Epithelial cell of proximal tubule (primary cell): ENCODE measurements at regions not wholly inside any gene's neighbourhood (a gene's known extent, or its start where the extent isn't known, plus 50 kb on each side); places are given as distances from the start of the nearest gene placed in this dataset.

Source experiments
- DNase-seq: peaks from one replicate; pipeline ENCODE4 v3.0.0-alpha.2; 2011; ENCODE audit warnings: low read depth
- H3K4me3 ChIP-seq: 2 replicates; pipeline ENCODE4 v1.5.1; 2011; ENCODE audit warnings: low read depth, mild to moderate bottlenecking, low read length
- CTCF ChIP-seq: conservative IDR thresholded peaks from 2 replicates; pipeline ENCODE4 v1.5.1; 2012; ENCODE audit warnings: low read depth, mild to moderate bottlenecking, low read length

DNA sequence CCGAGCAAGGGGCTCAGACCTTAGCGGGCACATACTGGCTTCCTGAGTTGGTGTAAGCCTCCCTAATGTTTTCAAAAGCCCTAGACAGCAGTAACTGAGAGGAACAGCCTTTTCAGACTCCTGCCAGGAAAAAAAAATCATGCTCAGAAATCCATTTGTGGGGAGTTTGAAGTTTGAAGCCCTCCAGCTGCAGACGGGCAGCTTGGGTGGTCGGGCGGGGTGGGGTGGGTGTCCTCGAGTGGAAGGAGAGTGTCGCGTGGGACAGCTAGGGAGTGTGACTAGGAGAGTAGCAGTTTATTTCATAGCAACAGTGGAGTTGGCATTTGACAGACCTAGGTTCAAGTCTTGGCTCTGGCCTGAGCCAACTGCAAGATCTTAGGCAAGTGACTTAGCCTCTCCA, 90.7 kb upstream of the PITX1 start:
- H3K4me3 ChIP-seq = no peak overlapping the region
- DNase-seq = no peak
- no peak for TF ChIP-seq CTCF

DNA sequence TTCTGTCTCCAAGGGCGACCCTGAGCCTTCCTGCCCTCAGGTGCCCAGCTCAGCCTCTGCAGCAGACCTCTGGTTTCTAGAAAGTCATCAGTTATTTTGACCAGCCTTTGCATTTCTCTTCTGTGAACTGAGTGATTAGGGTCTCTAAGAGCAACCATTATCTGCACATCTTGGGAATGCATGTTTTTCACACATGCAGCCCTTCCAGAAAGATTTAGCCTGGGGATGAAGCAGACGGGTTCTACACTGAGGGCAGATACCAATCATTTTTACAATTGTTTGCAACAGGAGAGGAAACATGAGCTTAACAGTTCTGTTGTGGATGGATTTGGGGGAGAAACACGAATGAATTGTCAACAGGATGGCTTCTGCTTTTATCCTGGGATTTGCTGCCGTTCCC, 90.1 kb upstream of the PITX1 start:
- no peak for TF ChIP-seq CTCF
- DNase-seq = no peak
- no peak overlapping the region for H3K4me3 ChIP-seq

DNA sequence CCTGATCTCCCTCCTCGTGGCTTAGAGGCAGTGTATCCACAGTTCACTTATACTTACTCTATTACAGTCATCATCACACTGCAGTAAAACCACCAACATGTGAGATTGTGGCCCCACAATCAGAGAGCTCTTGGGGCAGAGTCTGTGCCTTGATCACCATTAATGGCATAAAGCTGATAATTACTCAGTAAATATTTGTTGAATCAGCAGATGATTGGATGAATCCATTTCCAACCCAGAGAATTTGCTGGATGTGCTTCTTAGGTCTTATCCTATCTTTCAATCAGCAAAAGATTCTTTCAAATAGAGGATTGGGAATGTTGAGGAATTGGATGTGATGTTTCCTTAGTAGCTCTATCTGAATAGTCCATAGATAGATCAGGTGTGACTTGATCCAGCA, 88.8 kb upstream of the PITX1 start:
- no peak for DNase-seq
- H3K4me3 ChIP-seq = no peak overlapping the region
- no peak for TF ChIP-seq CTCF

GRCh38 chr5:135120951-135121350, 86.9 kb upstream of the PITX1 start:
- TF ChIP-seq CTCF = no peak
- H3K4me3 ChIP-seq = no peak overlapping the region
- DNase-seq = no peak

DNA sequence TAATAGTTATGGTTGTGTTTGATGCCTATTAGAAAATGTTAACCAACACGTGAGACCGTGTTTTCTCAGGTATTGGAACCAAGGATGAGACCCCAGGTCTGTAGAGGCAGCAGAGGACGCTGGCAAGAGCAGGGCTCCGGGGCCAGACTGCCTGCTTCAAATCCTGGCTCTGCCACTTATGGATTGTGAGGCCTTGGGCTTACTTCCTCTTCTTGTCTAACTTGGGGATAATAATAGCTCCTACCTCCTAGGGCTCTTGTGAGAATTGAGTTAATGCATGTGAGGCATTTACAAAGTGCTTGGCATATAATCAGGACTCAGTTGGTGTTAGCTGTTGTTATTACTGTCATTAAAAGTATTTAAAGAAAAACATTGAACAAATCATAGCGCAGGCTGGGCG, 85.5 kb upstream of the PITX1 start:
- no peak for TF ChIP-seq CTCF
- DNase-seq = no peak
- no peak overlapping the region for H3K4me3 ChIP-seq

DNA sequence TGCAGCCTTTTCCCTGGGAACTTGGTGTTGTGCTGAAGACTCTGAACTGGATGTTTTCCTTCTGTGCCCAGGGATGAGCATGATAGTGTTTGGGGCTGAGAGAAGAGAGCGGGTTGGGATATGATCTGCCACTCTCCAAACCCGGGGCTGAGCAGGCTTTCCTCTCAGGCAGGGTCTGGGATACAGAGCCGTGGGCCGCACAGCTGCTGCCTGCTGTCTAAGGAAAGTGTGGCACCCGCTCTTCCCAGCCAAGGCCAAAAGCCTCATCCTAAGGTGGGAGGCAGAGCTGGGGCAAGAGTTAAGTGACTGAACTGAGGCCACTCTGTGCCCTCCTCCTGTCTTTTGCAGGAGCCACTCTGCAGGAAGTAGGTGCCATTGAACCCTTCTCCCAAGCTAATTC, 83.6 kb upstream of the PITX1 start:
- no peak for DNase-seq
- no peak overlapping the region for H3K4me3 ChIP-seq
- TF ChIP-seq CTCF = no peak

- TF ChIP-seq CTCF = no peak
- DNase-seq = no peak
- no peak overlapping the region for H3K4me3 ChIP-seq
Measured at GRCh38 chr5:135116160-135116561, 82.1 kb upstream of the PITX1 start.
